ENCODE measurements at regions not wholly inside any gene's neighbourhood (a gene's known extent, or its start where the extent isn't known, plus 50 kb on each side); places are given as distances from the start of the nearest gene placed in this dataset.

- TF ChIP-seq REST (IDR thresholded peaks at IDR 0.05; ENCODE audit: insufficient read depth in 1 of 2, low read depth in 2 of 2, low read length in 2 of 2), result no peak
- TF ChIP-seq TAF1 (IDR thresholded peaks at IDR 0.05; ENCODE audit: borderline replicate concordance, insufficient read depth, low read length), result no peak
Measured at GRCh38 chr18:70428439-70428838, 139.6 kb downstream of the SOCS6 start.

All from PFSK-1 (cell line).